Heart left ventricle (tissue), 16 donors: ENCODE measurements at regions not wholly inside any gene's neighbourhood (a gene's known extent, or its start where the extent isn't known, plus 50 kb on each side); places are given as distances from the start of the nearest gene placed in this dataset.

ENCODE experiments used
- ATAC-seq, 4 donors: fragments of 200-7000 bp; cut with Tn5 transposase; one replicate each; pipeline ENCODE4 v1.9.1; 2020 to 2022; ENCODE audit warnings: moderate library complexity in 4 of 4, mild to moderate bottlenecking in 3 of 4, moderate number of reproducible peaks in 1 of 4
- DNase-seq, 5 donors: peaks; one replicate each; pipeline ENCODE4 v3.0.0-alpha.2; 2020
- H3K27ac ChIP-seq, 12 donors: fragments of 200-600 bp; sonication (generic) in 4 of 12; one replicate each; pipeline versions ENCODE4 v1.5.0 to v1.8.0; 2016 to 2022; ENCODE audit warnings: mild to moderate bottlenecking in 2 of 12
- H3K27me3 ChIP-seq, 9 donors: fragments of 200-600 bp; sonication (generic) in 2 of 9; one replicate each; pipeline versions ENCODE4 v1.5.1 to v1.8.0; 2016 to 2022; ENCODE audit warnings: mild to moderate bottlenecking in 3 of 9
- H3K36me3 ChIP-seq, 9 donors: fragments of 200-600 bp; sonication (generic) in 2 of 9; one replicate each; pipeline versions ENCODE4 v1.5.0 to v1.8.0; 2018 to 2022; ENCODE audit warnings: mild to moderate bottlenecking in 2 of 9
- H3K4me1 ChIP-seq, 12 donors: fragments of 200-600 bp; sonication (generic) in 4 of 12; one replicate each; pipeline versions ENCODE4 v1.5.0 to v1.8.0; 2016 to 2022; ENCODE audit warnings: mild to moderate bottlenecking in 3 of 12
- H3K4me3 ChIP-seq, 12 donors: fragments of 200-600 bp; sonication (generic) in 4 of 12; one replicate each; pipeline versions ENCODE4 v1.5.0 to v1.8.0; 2017 to 2022; ENCODE audit warnings: mild to moderate bottlenecking in 9 of 12, moderate library complexity in 4 of 12
- H3K9me3 ChIP-seq, 12 donors: fragments of 200-600 bp; sonication (generic) in 4 of 12; one replicate each; pipeline versions ENCODE4 v1.5.0 to v1.8.0; 2016 to 2022; ENCODE audit warnings: mild to moderate bottlenecking in 1 of 12
- CTCF ChIP-seq, 12 donors: fragments of 200-600 bp; sonication (generic) in 4 of 12; IDR thresholded peaks; one replicate each; pipeline versions ENCODE4 v1.5.0 to v1.8.0; 2018 to 2022; ENCODE audit warnings: antibody characterized with exemption in 12 of 12, mild to moderate bottlenecking in 5 of 12
- POLR2A ChIP-seq, 2 donors: fragments of 450-650 bp; IDR thresholded peaks; one replicate each; pipeline ENCODE4 v1.6.1; 2017; ENCODE audit warnings: antibody characterized with exemption in 2 of 2, mild to moderate bottlenecking in 2 of 2, moderate library complexity in 2 of 2
- WGBS, 4 donors: extraction: QIAGEN DNeasy Blood & Tissue Kit in 2 of 4; methylation state at CpG; one replicate each; pipeline versions ENCODE4 v1.1.5 to v1.1.7; 2013 to 2018; 5-methylcytosine and 5-hydroxymethylcytosine counted together
- intact Hi-C, 10 donors: fragments of 100-400 bp; cut with DNase I; formaldehyde crosslinking; loops; one replicate each; pipeline versions ENCODE4 v1.11.1 to v1.14.2; 2022
- donor health status: ischemic (EF 13 %, LVEDD 7.1; RV severe dilation, severe dysfunction).
- donor health status: healthy with polysubstance abuse.
- donor health status: DM: no; HTN: yes; CAD: no.
- donor health status: DM: no; HTN: no; CAD: no.
- donor health status: ischemic (EF 25% LVEDD 6.9; RV normal size, moderate dysfunction).
- donor health status: ischemic (EF 25% LVEDD 5.7; RV mildly dilated, moderate dysfunction).
- donor health status: healthy.
- donor health status: DM: yes; HTN: yes; CAD: no.
- donor health status: ischemic (EF 35%, LVEDD 5.7; RV mildly dilated, moderate dysfunction).
- donor health status: nonischemic (EF 11% LVEDD 7.7; RV severe dilation, severe dysfunction).
- donor health status: DM: yes; HTN: yes; CAD: no.
- donor health status: PGD.
- donor health status: ischemic (EF 29% LVEDD 5.4; RV normal size, mild dysfunction).
- donor health status: nonischemic (EF 23%, LVEDD 6.1; RV moderate dilation, normal function).

GRCh38 chr11:29009426-29009825 lies 901.2 kb downstream of the METTL15 start:
- no peaks in the 10 kb centered on the region for H3K9me3 ChIP-seq
- DNase-seq (no peak), ATAC-seq (no peak)
- no peaks in the 10 kb centered on the region for H3K27me3 ChIP-seq
- H3K36me3 ChIP-seq = no peaks in the 10 kb centered on the region
- H3K4me3 ChIP-seq = no peak overlapping the region
- intact Hi-C loops = no loop called here
- no peak overlapping the region for H3K27ac ChIP-seq
- TF ChIP-seq POLR2A (IDR thresholded peaks at IDR 0.05) (no peak), CTCF (IDR thresholded peaks at IDR 0.05) (no peak)
- no peaks in the 10 kb centered on the region for H3K4me1 ChIP-seq

GRCh38 chr11:29008481-29008880 lies 900.3 kb downstream of the METTL15 start:
- Histone ChIP-seq H3K27ac (no peak overlapping the region), H3K4me1 (no peaks in the 10 kb centered on the region), H3K4me3 (no peak overlapping the region), H3K36me3 (no peaks in the 10 kb centered on the region), H3K9me3 (no peaks in the 10 kb centered on the region), H3K27me3 (no peaks in the 10 kb centered on the region)
- no peak for TF ChIP-seq CTCF (IDR thresholded peaks at IDR 0.05)
- TF ChIP-seq POLR2A (IDR thresholded peaks at IDR 0.05) = no peak
- intact Hi-C loops = no loop called here
- ATAC-seq = no peak
- DNase-seq = no peak

GRCh38 chr11:29006668-29007067 lies 898.5 kb downstream of the METTL15 start:
- Histone ChIP-seq H3K36me3 (no peaks in the 10 kb centered on the region), H3K4me3 (no peak overlapping the region), H3K27ac (no peak overlapping the region), H3K4me1 (no peaks in the 10 kb centered on the region), H3K9me3 (no peaks in the 10 kb centered on the region), H3K27me3 (no peaks in the 10 kb centered on the region)
- no peak for TF ChIP-seq CTCF (IDR thresholded peaks at IDR 0.05)
- TF ChIP-seq POLR2A (IDR thresholded peaks at IDR 0.05) = no peak
- DNase-seq = no peak
- WGBS, 4 donors = 75 to 82% (median 79%) methylated on average over 3 of the region's 3 CpGs
- ATAC-seq = no peak
- intact Hi-C loops = no loop called here

- H3K36me3 ChIP-seq = no peaks in the 10 kb centered on the region
- no peaks in the 10 kb centered on the region for H3K4me1 ChIP-seq
- no peaks in the 10 kb centered on the region for H3K9me3 ChIP-seq
- no peak overlapping the region for H3K27ac ChIP-seq
- DNase-seq (no peak), ATAC-seq (no peak)
- H3K4me3 ChIP-seq = no peak overlapping the region
- intact Hi-C loops = no loop called here
- H3K27me3 ChIP-seq = no peaks in the 10 kb centered on the region
- 72 to 80% (median 76%) methylated on average over 4 of the region's 4 CpGs for WGBS, 4 donors
- no peak for TF ChIP-seq POLR2A (IDR thresholded peaks at IDR 0.05)
Measured at GRCh38 chr11:29005401-29005980, 897.3 kb downstream of the METTL15 start.

GRCh38 chr11:29002816-29003215 lies 894.6 kb downstream of the METTL15 start:
- intact Hi-C loops = no loop called here
- WGBS, 4 donors = 52 to 60% (median 58%) methylated on average over 3 of the region's 3 CpGs
- Histone ChIP-seq H3K4me1 (no peaks in the 10 kb centered on the region), H3K9me3 (no peaks in the 10 kb centered on the region), H3K27ac (no peak overlapping the region), H3K27me3 (no peaks in the 10 kb centered on the region), H3K4me3 (no peak overlapping the region), H3K36me3 (no peaks in the 10 kb centered on the region)
- no peak for DNase-seq
- no peak for ATAC-seq
- no peak for TF ChIP-seq CTCF (IDR thresholded peaks at IDR 0.05)
- TF ChIP-seq POLR2A (IDR thresholded peaks at IDR 0.05) = no peak
